ENCODE measurements at regions not wholly inside any gene's neighbourhood (a gene's known extent, or its start where the extent isn't known, plus 50 kb on each side); places are given as distances from the start of the nearest gene placed in this dataset.
"Not testable (repeated sequence)": the region's sequence is repeated elsewhere in the genome, so short reads cannot be mapped to it uniquely, and the experiment has no call there.

GRCh38 chr3:82627733-82628132 lies 866.3 kb upstream of the GBE1 start:
- Mint-ChIP-seq H3K4me1 (no peaks in the 10 kb centered on the region), H3K4me3 (no peak overlapping the region), H3K27me3 (no peaks in the 10 kb centered on the region), H3K9me3 (peaks cover 12 to 24% (median 13%) of the 10 kb centered on the region in 3 donors), H3K27ac (no peak overlapping the region), H3K36me3 (no peaks in the 10 kb centered on the region)
- H3K27me3 ChIP-seq (replicated peaks in 1 of 2; ENCODE audit: control insufficient read depth in 2 of 2, extremely low read depth in 1 of 2, insufficient read depth in 2 of 2, low read length in 1 of 2), result no peaks in the 10 kb centered on the region
- no peak overlapping the region for H3K4me3 ChIP-seq (ENCODE audit: control insufficient read depth in 1 of 2, extremely low read depth in 1 of 2, low read length in 1 of 2)
- no peak for ATAC-seq (replicated peaks in 1 of 4)
- CTCF ChIA-PET, result no interaction called here
- POLR2A ChIA-PET, result no interaction called here
- H3K4me1 ChIP-seq (ENCODE audit: control insufficient read depth in 1 of 2, extremely low read depth in 1 of 2, insufficient read depth in 2 of 2, low read length in 2 of 2), result no peaks in the 10 kb centered on the region
- no peak for DNase-seq
- H3K27ac ChIP-seq (ENCODE audit: low read length), result no peak overlapping the region
- H3K9me3 ChIP-seq, result no peaks in the 10 kb centered on the region
- no CpG with 5 or more reads among the region's 5 CpGs for WGBS (ENCODE audit: insufficient coverage)
- no peaks in the 10 kb centered on the region for H3K36me3 ChIP-seq (ENCODE audit: control insufficient read depth in 2 of 2, extremely low read depth in 1 of 2, insufficient read depth in 1 of 2, low read length in 1 of 2)

- 100% methylated on average over 1 of the region's 3 CpGs for WGBS (ENCODE audit: insufficient coverage)
- H3K9me3 Mint-ChIP-seq, result peaks cover 11 to 27% (median 18%) of the 10 kb centered on the region in 3 donors
- ATAC-seq (replicated peaks in 1 of 4); CTCF ChIA-PET; H3K27ac Mint-ChIP-seq; H3K9me3 ChIP-seq; H3K4me3 ChIP-seq (ENCODE audit: control insufficient read depth in 1 of 2, extremely low read depth in 1 of 2, low read length in 1 of 2); DNase-seq; H3K4me3 Mint-ChIP-seq; POLR2A ChIA-PET; H3K27me3 Mint-ChIP-seq; H3K36me3 ChIP-seq (ENCODE audit: control insufficient read depth in 2 of 2, extremely low read depth in 1 of 2, insufficient read depth in 1 of 2, low read length in 1 of 2); H3K27me3 ChIP-seq (replicated peaks in 1 of 2; ENCODE audit: control insufficient read depth in 2 of 2, extremely low read depth in 1 of 2, insufficient read depth in 2 of 2, low read length in 1 of 2); H3K4me1 Mint-ChIP-seq; H3K4me1 ChIP-seq (ENCODE audit: control insufficient read depth in 1 of 2, extremely low read depth in 1 of 2, insufficient read depth in 2 of 2, low read length in 2 of 2); H3K36me3 Mint-ChIP-seq; H3K27ac ChIP-seq (ENCODE audit: low read length): not testable (repeated sequence)
Measured at GRCh38 chr3:82620744-82621143, 859.3 kb upstream of the GBE1 start.

- Mint-ChIP-seq H3K4me1 (no peaks in the 10 kb centered on the region), H3K9me3 (peaks cover 15 to 38% (median 18%) of the 10 kb centered on the region in 3 donors), H3K36me3 (no peaks in the 10 kb centered on the region), H3K27me3 (no peaks in the 10 kb centered on the region), H3K4me3 (no peak overlapping the region), H3K27ac (no peak overlapping the region)
- Histone ChIP-seq H3K4me1 (ENCODE audit: control insufficient read depth in 1 of 2, extremely low read depth in 1 of 2, insufficient read depth in 2 of 2, low read length in 2 of 2) (no peaks in the 10 kb centered on the region), H3K4me3 (ENCODE audit: control insufficient read depth in 1 of 2, extremely low read depth in 1 of 2, low read length in 1 of 2) (no peak overlapping the region), H3K36me3 (ENCODE audit: control insufficient read depth in 2 of 2, extremely low read depth in 1 of 2, insufficient read depth in 1 of 2, low read length in 1 of 2) (no peaks in the 10 kb centered on the region), H3K27me3 (replicated peaks in 1 of 2; ENCODE audit: control insufficient read depth in 2 of 2, extremely low read depth in 1 of 2, insufficient read depth in 2 of 2, low read length in 1 of 2) (no peaks in the 10 kb centered on the region), H3K9me3 (peaks cover 2% of the 10 kb centered on the region), H3K27ac (ENCODE audit: low read length) (no peak overlapping the region)
- ChIA-PET POLR2A (no interaction called here), CTCF (interaction anchor here in 1 of 2 donors (0.6 kb wide), 1 partner anchor 1125 kb away, joined by 4 read pairs; no protein-coding TSS in a partner anchor)
- no peak for ATAC-seq (replicated peaks in 1 of 4)
- no peak for DNase-seq
Measured at GRCh38 chr3:82618594-82618993, 857.1 kb upstream of the GBE1 start.

- Mint-ChIP-seq H3K27ac (no peak overlapping the region), H3K4me3 (no peak overlapping the region), H3K9me3 (peaks cover 12 to 50% (median 13%) of the 10 kb centered on the region in 3 donors), H3K4me1 (no peaks in the 10 kb centered on the region), H3K36me3 (no peaks in the 10 kb centered on the region), H3K27me3 (no peaks in the 10 kb centered on the region)
- DNase-seq, result no peak
- no peak for ATAC-seq (replicated peaks in 1 of 4)
- Histone ChIP-seq H3K36me3 (ENCODE audit: control insufficient read depth in 2 of 2, extremely low read depth in 1 of 2, insufficient read depth in 1 of 2, low read length in 1 of 2) (no peaks in the 10 kb centered on the region), H3K9me3 (no peaks in the 10 kb centered on the region), H3K4me1 (ENCODE audit: control insufficient read depth in 1 of 2, extremely low read depth in 1 of 2, insufficient read depth in 2 of 2, low read length in 2 of 2) (no peaks in the 10 kb centered on the region), H3K27me3 (replicated peaks in 1 of 2; ENCODE audit: control insufficient read depth in 2 of 2, extremely low read depth in 1 of 2, insufficient read depth in 2 of 2, low read length in 1 of 2) (no peaks in the 10 kb centered on the region), H3K4me3 (ENCODE audit: control insufficient read depth in 1 of 2, extremely low read depth in 1 of 2, low read length in 1 of 2) (no peak overlapping the region), H3K27ac (ENCODE audit: low read length) (no peak overlapping the region)
- 67% methylated on average over 1 of the region's 1 CpG for WGBS (ENCODE audit: insufficient coverage)
- POLR2A ChIA-PET, result no interaction called here
- CTCF ChIA-PET, result no interaction called here
Measured at GRCh38 chr3:82610236-82610635, 848.8 kb upstream of the GBE1 start.

GRCh38 chr3:82607391-82607790 lies 845.9 kb upstream of the GBE1 start:
- H3K4me3 Mint-ChIP-seq, result no peak overlapping the region

GRCh38 chr3:82596805-82597204 lies 835.4 kb upstream of the GBE1 start:
- Histone ChIP-seq H3K27me3 (replicated peaks in 1 of 2; ENCODE audit: control insufficient read depth in 2 of 2, extremely low read depth in 1 of 2, insufficient read depth in 2 of 2, low read length in 1 of 2) (no peaks in the 10 kb centered on the region), H3K9me3 (peaks cover 3% of the 10 kb centered on the region), H3K4me3 (ENCODE audit: control insufficient read depth in 1 of 2, extremely low read depth in 1 of 2, low read length in 1 of 2) (no peak overlapping the region), H3K4me1 (ENCODE audit: control insufficient read depth in 1 of 2, extremely low read depth in 1 of 2, insufficient read depth in 2 of 2, low read length in 2 of 2) (no peaks in the 10 kb centered on the region), H3K36me3 (ENCODE audit: control insufficient read depth in 2 of 2, extremely low read depth in 1 of 2, insufficient read depth in 1 of 2, low read length in 1 of 2) (no peaks in the 10 kb centered on the region), H3K27ac (ENCODE audit: low read length) (no peak overlapping the region)
- H3K36me3 Mint-ChIP-seq, result no peaks in the 10 kb centered on the region
- H3K4me1 Mint-ChIP-seq, result no peaks in the 10 kb centered on the region
- no CpG with 5 or more reads among the region's 1 CpG for WGBS (ENCODE audit: insufficient coverage)
- ChIA-PET CTCF (no interaction called here), POLR2A (no interaction called here)
- ATAC-seq (replicated peaks in 1 of 4), result no peak
- H3K9me3 Mint-ChIP-seq, result peaks cover 14 to 32% (median 17%) of the 10 kb centered on the region in 3 donors
- H3K27me3 Mint-ChIP-seq, result no peaks in the 10 kb centered on the region
- no peak overlapping the region for H3K27ac Mint-ChIP-seq
- no peak for DNase-seq
- H3K4me3 Mint-ChIP-seq, result no peak overlapping the region

More at GRCh38 chr3:82607391-82607790, 845.9 kb upstream of the GBE1 start:
- Mint-ChIP-seq H3K4me1 (no peaks in the 10 kb centered on the region), H3K27ac (no peak overlapping the region), H3K27me3 (no peaks in the 10 kb centered on the region), H3K9me3 (peaks cover 11 to 42% (median 13%) of the 10 kb centered on the region in 3 donors), H3K36me3 (no peaks in the 10 kb centered on the region)
- ChIA-PET POLR2A (no interaction called here), CTCF (no interaction called here)
- ATAC-seq (replicated peaks in 1 of 4), result no peak
- WGBS (ENCODE audit: insufficient coverage), result no CpG with 5 or more reads among the region's 1 CpG
- H3K4me3 ChIP-seq (ENCODE audit: control insufficient read depth in 1 of 2, extremely low read depth in 1 of 2, low read length in 1 of 2), result no peak overlapping the region
- no peaks in the 10 kb centered on the region for H3K36me3 ChIP-seq (ENCODE audit: control insufficient read depth in 2 of 2, extremely low read depth in 1 of 2, insufficient read depth in 1 of 2, low read length in 1 of 2)
- no peak overlapping the region for H3K27ac ChIP-seq (ENCODE audit: low read length)
- DNase-seq, result no peak
- no peaks in the 10 kb centered on the region for H3K9me3 ChIP-seq
- no peaks in the 10 kb centered on the region for H3K4me1 ChIP-seq (ENCODE audit: control insufficient read depth in 1 of 2, extremely low read depth in 1 of 2, insufficient read depth in 2 of 2, low read length in 2 of 2)
- no peaks in the 10 kb centered on the region for H3K27me3 ChIP-seq (replicated peaks in 1 of 2; ENCODE audit: control insufficient read depth in 2 of 2, extremely low read depth in 1 of 2, insufficient read depth in 2 of 2, low read length in 1 of 2)

- no peaks in the 10 kb centered on the region for H3K4me1 Mint-ChIP-seq
- H3K4me1 ChIP-seq (ENCODE audit: control insufficient read depth in 1 of 2, extremely low read depth in 1 of 2, insufficient read depth in 2 of 2, low read length in 2 of 2), result no peaks in the 10 kb centered on the region
- H3K27me3 ChIP-seq (replicated peaks in 1 of 2; ENCODE audit: control insufficient read depth in 2 of 2, extremely low read depth in 1 of 2, insufficient read depth in 2 of 2, low read length in 1 of 2), result no peaks in the 10 kb centered on the region
- H3K27ac ChIP-seq (ENCODE audit: low read length), result no peak overlapping the region
- POLR2A ChIA-PET, result no interaction called here
- no peak overlapping the region for H3K4me3 Mint-ChIP-seq
- CTCF ChIA-PET, result no interaction called here
- no peaks in the 10 kb centered on the region for H3K27me3 Mint-ChIP-seq
- 86% methylated on average over 1 of the region's 2 CpGs for WGBS (ENCODE audit: insufficient coverage)
- peaks cover 3% of the 10 kb centered on the region for H3K9me3 ChIP-seq
- DNase-seq (no peak), ATAC-seq (replicated peaks in 1 of 4) (no peak)
- H3K36me3 ChIP-seq (ENCODE audit: control insufficient read depth in 2 of 2, extremely low read depth in 1 of 2, insufficient read depth in 1 of 2, low read length in 1 of 2), result no peaks in the 10 kb centered on the region
- no peak overlapping the region for H3K4me3 ChIP-seq (ENCODE audit: control insufficient read depth in 1 of 2, extremely low read depth in 1 of 2, low read length in 1 of 2)
- no peak overlapping the region for H3K27ac Mint-ChIP-seq
- peaks cover 14 to 32% (median 17%) of the 10 kb centered on the region in 3 donors for H3K9me3 Mint-ChIP-seq
- H3K36me3 Mint-ChIP-seq, result no peaks in the 10 kb centered on the region
Measured at GRCh38 chr3:82595530-82595929, 834.1 kb upstream of the GBE1 start.
